OCI-LY3 (cell line): ENCODE measurements at regions not wholly inside any gene's neighbourhood (a gene's known extent, or its start where the extent isn't known, plus 50 kb on each side); places are given as distances from the start of the nearest gene placed in this dataset.

Source experiments
- H2AFZ ChIP-seq: fragments of 200-600, 300-600 bp; shearing (Covaris generic); 2 replicates; pipeline ENCODE4 v1.6.0; 2014; ENCODE audit warnings: antibody characterized with exemption, low read depth, low read length
- H3K27ac ChIP-seq: fragments of 200-600, 300-600 bp; sonication (generic); 2 replicates; pipeline ENCODE4 v1.5.1; 2014; ENCODE audit warnings: mild to moderate bottlenecking, low read length, moderate library complexity, mixed read lengths
- H3K27me3 ChIP-seq: fragments of 200-600, 300-600 bp; sonication (generic); 2 replicates; pipeline ENCODE4 v1.6.1; 2014; ENCODE audit warnings: low read depth, low read length, mixed read lengths
- H3K36me3 ChIP-seq: fragments of 200-600, 300-600 bp; sonication (generic); replicated peaks from 2 replicates; pipeline ENCODE3; 2014; ENCODE audit warnings: low read depth, low read length, mixed read lengths
- H3K4me1 ChIP-seq: fragments of 300-600, 200-600 bp; sonication (generic); 2 replicates; pipeline ENCODE4 v1.6.1; 2014; ENCODE audit warnings: low read length, mixed read lengths
- H3K4me2 ChIP-seq: fragments of 200-600, 300-600 bp; sonication (generic); 2 replicates; pipeline ENCODE4 v1.6.1; 2014; ENCODE audit warnings: low read length, mixed read lengths
- H3K4me3 ChIP-seq: fragments of 300-600, 200-600 bp; sonication (generic); 2 replicates; pipeline ENCODE4 v1.5.1; 2014; ENCODE audit warnings: antibody characterized with exemption, mild to moderate bottlenecking, low read length, moderate library complexity
- H3K79me2 ChIP-seq: fragments of 300-600, 200-600 bp; shearing (Covaris generic); 2 replicates; pipeline ENCODE4 v1.6.1; 2014; ENCODE audit warnings: mild to moderate bottlenecking, low read length, mixed read lengths
- H3K9ac ChIP-seq: fragments of 300-600, 200-600 bp; shearing (Covaris generic); 2 replicates; pipeline ENCODE4 v1.6.0; 2014; ENCODE audit warnings: mild to moderate bottlenecking, low read length, moderate library complexity
- H3K9me3 ChIP-seq: fragments of 200-600, 300-600 bp; shearing (Covaris generic); 2 replicates; pipeline ENCODE4 v1.6.1; 2014; ENCODE audit warnings: low read length, mixed read lengths; ENCODE audit not compliant: insufficient read depth
- H4K20me1 ChIP-seq: fragments of 200-600, 300-600 bp; sonication (generic); 2 replicates; pipeline ENCODE4 v1.6.1; 2016; ENCODE audit warnings: low read length, mixed read lengths; ENCODE audit not compliant: insufficient read depth
- CTCF ChIP-seq: fragments of 200-600, 300-600 bp; sonication (generic); IDR thresholded peaks from 2 replicates; pipeline ENCODE4 v1.5.1; 2014; ENCODE audit warnings: antibody characterized with exemption, low read length, low read depth
- EZH2phosphoT487 ChIP-seq: fragments of 200-600 bp; shearing (Covaris generic); IDR thresholded peaks from 2 replicates; pipeline ENCODE4 v1.6.1; 2018; ENCODE audit warnings: antibody characterized with exemption, mixed run types, low read depth

- Histone ChIP-seq H3K9me3 (no peaks in the 10 kb centered on the region), H3K9ac (no peak overlapping the region), H3K4me2 (no peak overlapping the region), H4K20me1 (no peaks in the 10 kb centered on the region), H3K27ac (no peak overlapping the region), H3K36me3 (no peaks in the 10 kb centered on the region), H2AFZ (no peak overlapping the region), H3K4me3 (no peak overlapping the region), H3K27me3 (no peaks in the 10 kb centered on the region), H3K4me1 (no peaks in the 10 kb centered on the region), H3K79me2 (no peaks in the 10 kb centered on the region)
- TF ChIP-seq EZH2phosphoT487 = no peak
- TF ChIP-seq CTCF = no peak
Observed at GRCh38 chr4:90039122-90039521, 88.1 kb upstream of the CCSER1 start.

- Histone ChIP-seq H3K4me2 (no peak overlapping the region), H3K4me1 (no peaks in the 10 kb centered on the region), H3K9ac (no peak overlapping the region), H4K20me1 (no peaks in the 10 kb centered on the region), H3K27ac (no peak overlapping the region), H3K36me3 (no peaks in the 10 kb centered on the region), H3K4me3 (no peak overlapping the region), H2AFZ (no peak overlapping the region), H3K27me3 (no peaks in the 10 kb centered on the region), H3K79me2 (no peaks in the 10 kb centered on the region), H3K9me3 (no peaks in the 10 kb centered on the region)
- no peak for TF ChIP-seq EZH2phosphoT487
- no peak for TF ChIP-seq CTCF
Observed at GRCh38 chr4:90051999-90052398, 75.2 kb upstream of the CCSER1 start.

GRCh38 chr4:90057091-90057490 lies 70.1 kb upstream of the CCSER1 start:
- H3K27ac ChIP-seq = no peak overlapping the region
- H3K4me3 ChIP-seq = no peak overlapping the region
- no peaks in the 10 kb centered on the region for H4K20me1 ChIP-seq
- no peaks in the 10 kb centered on the region for H3K36me3 ChIP-seq
- no peak overlapping the region for H3K4me2 ChIP-seq
- no peaks in the 10 kb centered on the region for H3K79me2 ChIP-seq
- H3K9ac ChIP-seq = no peak overlapping the region
- H3K27me3 ChIP-seq = no peaks in the 10 kb centered on the region
- no peak overlapping the region for H2AFZ ChIP-seq
- TF ChIP-seq EZH2phosphoT487 (no peak), CTCF (no peak)
- no peaks in the 10 kb centered on the region for H3K4me1 ChIP-seq
- no peaks in the 10 kb centered on the region for H3K9me3 ChIP-seq

GRCh38 chr4:90060039-90060438 lies 67.2 kb upstream of the CCSER1 start:
- TF ChIP-seq EZH2phosphoT487 (no peak), CTCF (no peak)
- H3K27ac ChIP-seq = no peak overlapping the region
- no peaks in the 10 kb centered on the region for H3K36me3 ChIP-seq
- H3K4me2 ChIP-seq = no peak overlapping the region
- H3K4me3 ChIP-seq = no peak overlapping the region
- H3K79me2 ChIP-seq = no peaks in the 10 kb centered on the region
- H3K9me3 ChIP-seq = no peaks in the 10 kb centered on the region
- H3K9ac ChIP-seq = no peak overlapping the region
- H3K27me3 ChIP-seq = no peaks in the 10 kb centered on the region
- H2AFZ ChIP-seq = no peak overlapping the region
- no peaks in the 10 kb centered on the region for H3K4me1 ChIP-seq
- no peaks in the 10 kb centered on the region for H4K20me1 ChIP-seq
